HK-2 (cell line): ENCODE measurements at regions not wholly inside any gene's neighbourhood (a gene's known extent, or its start where the extent isn't known, plus 50 kb on each side); places are given as distances from the start of the nearest gene placed in this dataset.
"Not testable (repeated sequence)": the region's sequence is repeated elsewhere in the genome, so short reads cannot be mapped to it uniquely, and the experiment has no call there.

Experiments used
- DNase-seq: peaks from one replicate; pipeline ENCODE4 v3.0.0-alpha.2; 2018; ENCODE audit not compliant: unreplicated experiment

DNA sequence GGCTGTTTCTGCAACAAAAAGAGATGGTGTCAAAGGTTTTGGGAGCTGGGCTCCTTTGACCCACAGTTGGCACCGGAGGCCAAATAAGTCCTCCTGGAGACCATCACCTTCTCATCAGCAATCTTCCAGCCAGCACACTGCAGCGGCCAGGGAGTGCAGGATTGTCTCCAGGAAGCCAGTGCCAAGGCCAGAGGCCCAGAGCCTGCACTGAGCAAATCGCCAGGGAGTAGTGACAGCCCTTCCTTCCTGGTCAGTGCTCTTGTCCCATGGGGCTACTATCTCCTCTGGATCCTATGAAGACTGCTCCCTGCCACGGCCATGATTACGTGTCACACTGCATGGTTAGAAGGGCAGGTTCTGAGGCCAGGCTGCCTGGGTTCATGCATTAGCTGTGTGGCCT, 134.3 kb upstream of the CRHR1 start:
- no peak for DNase-seq

DNA sequence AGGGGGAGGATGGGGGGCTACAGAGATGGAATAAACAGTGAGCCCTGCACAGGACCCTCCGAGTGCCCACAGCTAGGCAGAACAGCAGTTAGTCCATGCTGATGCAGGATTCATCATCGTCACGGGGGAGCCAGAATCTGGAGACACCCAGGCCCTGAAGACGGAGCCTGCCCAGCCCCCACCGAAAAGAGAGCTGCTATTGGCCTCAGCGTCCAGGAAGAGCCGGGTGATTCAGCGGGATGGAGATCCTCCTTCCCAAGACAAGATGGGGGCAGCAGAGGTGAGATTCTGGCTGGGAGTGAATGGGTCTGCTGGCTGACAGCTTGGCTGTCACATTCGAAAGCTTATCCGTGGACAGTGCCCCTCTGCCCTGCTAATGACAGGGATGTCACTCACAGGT, 133.6 kb upstream of the CRHR1 start:
- DNase-seq = no peak

DNA sequence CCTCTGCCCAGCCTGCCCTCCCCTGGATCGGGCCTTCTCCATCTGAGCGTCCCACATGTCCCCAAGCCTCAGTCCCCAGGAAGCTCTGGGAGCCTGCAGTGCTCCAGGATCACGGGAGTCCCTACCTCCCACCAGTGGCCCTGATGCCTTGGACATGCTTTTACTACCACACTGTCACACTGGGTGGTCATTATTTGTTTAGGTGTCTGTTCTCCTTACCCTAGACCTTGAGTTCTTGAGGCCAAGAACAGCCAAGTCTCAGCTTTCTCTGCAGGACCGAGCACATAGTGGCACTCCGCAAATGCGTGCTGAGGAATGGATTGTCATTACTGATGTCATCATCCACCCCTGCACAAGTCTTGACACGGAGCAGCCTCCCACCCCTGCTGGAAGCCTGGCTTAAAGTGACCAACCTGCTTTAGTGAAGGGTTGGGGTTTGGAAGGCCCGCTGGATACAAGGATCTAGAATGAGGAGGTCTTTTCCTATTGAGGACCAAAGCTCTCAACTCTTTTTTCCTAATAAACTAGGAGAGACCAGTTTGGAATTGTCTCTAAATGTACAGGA, 132.9 kb upstream of the CRHR1 start:
- no peak for DNase-seq

DNA sequence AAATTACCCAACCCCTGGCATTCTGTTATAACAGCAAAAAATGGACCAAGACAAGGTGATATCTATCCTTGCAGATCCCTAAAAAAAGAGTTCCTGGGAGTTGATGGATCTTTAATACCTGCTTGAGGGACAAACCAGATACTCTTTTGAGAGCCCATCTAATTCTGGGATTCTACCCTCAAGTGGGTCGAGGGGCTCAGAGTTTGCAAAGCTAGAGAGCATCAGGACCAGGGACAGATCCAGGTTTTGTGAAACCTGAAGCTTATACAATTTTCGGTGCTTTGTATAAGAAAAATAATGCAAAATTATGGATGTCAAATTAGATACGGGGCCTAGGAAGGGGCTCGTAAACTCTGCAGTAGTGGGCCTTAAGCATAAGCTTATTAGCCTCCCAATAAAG, 130.5 kb upstream of the CRHR1 start:
- DNase-seq = no peak

DNA sequence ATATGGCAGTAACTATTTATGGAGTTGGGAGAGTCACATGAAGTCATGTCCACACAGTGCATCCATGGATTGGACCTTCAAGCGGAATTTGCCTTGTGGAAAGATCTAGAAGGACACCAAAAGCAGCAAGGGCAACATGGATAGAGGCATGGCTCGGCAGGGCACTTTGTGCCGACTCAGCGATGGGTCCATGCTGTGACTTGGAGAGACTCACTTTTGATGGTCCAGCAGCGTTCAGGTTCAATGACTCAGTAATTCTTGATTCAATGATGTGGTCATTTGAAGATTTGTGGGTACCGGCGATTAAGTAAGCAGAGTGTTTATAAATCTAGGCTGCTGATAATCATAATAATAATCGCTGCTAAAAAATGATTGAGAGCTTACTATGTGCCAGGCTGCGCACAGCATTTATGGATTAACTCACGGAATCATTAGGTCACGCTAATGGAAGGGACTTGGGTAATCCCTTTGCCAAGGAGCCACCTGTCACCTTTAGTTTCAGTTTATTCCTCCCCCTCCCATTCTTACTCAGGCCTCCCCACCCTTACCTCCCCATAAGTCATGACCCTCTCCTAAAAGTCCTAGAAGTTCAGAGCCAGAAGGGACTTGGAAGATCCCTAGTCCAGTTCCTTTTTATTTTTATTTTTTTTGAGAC, 127.5 kb upstream of the CRHR1 start:
- DNase-seq = no peak

DNA sequence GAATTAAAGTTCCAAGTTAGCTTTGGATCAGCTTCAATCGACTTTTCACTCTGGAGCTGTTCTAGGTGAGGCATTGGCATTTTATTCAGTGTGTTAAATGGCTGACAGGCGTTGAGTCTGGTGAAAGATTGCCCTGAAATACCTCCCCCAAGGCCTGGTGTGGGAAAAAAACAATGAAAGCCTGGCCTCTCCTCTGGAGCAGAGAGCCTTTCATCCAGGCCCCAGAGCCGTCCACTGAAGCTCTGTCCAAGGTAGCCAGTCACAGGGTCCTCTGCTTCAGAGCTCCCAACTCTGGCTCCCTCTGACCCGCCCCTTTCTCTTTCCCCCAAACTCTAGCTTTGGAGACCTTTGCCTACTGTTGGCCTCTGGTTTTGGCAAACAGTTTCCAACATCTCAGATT, 123.6 kb upstream of the CRHR1 start:
- no peak for DNase-seq

DNA sequence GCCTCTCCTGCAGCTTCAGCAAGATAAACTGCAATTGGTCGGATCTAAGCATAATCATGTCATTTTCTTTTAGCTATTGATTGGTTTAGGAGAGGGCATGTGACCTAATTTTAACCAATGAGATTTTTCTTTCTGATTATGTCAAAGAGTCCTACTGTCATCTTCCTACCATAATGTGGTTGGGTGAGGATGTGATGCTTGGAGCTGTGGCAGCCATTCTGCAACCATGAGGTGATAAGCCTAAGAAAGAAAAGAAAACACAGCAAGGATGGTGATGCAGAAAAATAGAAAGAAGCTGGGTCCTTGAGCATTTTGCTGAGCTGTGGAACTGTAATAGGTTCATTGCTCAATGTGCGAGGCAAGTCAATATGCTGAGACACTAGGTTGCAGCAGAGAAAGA, 121.7 kb upstream of the CRHR1 start:
- no peak for DNase-seq

DNA sequence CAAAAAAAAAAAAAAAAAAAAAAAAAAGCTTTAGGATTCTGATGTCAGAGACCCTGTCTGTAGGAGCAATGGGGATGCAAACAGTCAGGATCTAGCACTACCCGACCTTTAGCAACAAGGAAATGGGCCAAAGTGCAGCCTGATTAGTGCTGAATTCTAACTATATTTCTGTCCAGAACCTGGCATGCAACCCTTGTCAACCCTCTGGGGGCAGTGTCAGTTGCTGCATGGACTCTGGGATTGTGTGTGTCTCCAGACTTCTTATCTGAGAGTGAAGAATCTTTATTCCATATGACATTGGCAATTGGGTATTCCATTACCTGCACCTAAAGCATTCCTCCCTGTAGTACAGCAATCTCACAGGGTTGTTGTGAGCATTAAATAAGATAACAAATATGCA, 120.3 kb upstream of the CRHR1 start:
- DNase-seq = no peak

DNA sequence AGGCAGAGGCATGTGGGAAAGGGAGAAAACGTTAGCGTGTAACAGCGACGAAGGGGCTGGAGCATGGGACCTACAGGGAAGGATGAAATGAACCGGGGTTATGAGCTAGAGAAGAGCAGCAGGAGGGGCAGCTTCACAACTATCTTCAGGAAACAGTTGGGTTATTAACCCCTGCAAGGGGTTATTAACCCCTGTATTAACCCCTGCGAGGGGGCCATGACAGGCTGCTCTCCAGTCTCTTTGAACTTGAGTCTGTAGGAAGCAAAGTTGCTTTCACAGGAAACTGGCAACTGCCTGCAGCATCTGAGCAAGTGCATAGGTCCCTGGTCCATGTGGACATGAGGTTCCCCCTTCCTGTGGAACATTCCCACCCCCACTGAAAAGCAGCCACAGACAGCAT, 119.2 kb upstream of the CRHR1 start:
- no peak for DNase-seq

DNA sequence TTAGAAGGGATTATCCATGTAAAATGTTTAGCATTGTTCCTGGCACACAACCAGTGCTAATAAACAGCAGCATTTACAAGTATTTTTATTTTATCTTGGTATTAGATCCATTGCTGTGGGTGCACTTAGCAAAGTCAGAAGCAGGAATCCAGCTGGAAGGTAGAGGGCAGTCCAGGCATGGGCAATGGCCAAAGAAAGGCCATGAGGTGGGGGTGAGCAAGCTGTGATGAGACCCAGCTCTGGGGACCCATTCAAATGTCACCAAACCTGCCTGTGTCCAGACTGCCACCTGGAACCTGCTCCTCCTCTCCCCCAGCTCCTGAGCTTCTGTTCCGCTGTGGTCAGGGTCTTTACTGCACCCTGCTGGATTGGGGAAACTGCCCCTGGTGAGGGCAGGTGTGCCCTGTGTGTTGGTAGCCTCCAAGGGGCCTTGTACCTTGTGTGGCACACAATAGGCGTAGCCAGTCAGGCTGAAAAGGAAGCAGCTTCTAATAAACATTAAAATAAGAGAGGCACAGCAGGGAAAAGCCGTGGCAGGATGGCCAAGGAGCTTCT, 118.0 kb upstream of the CRHR1 start:
- DNase-seq = no peak

DNA sequence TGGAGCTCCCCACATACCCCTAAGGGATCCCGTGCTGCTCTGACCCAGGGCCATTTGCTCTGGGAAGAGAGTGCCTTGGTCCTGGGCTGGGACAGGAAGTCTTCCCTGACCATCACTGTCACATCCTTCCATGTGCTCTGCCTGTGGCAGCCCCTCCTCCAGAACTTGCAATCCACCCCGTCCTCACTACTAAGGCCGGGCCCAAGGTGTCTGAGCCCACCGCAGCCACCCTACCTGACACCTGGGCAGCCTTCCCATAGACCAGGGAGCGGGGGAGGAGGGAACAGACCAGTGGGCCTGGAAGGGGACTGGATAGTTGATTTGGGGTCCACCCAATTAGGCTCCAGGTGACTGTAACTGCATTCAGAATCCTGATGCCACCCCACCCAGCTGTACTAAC, 117.5 kb upstream of the CRHR1 start:
- DNase-seq = no peak

DNA sequence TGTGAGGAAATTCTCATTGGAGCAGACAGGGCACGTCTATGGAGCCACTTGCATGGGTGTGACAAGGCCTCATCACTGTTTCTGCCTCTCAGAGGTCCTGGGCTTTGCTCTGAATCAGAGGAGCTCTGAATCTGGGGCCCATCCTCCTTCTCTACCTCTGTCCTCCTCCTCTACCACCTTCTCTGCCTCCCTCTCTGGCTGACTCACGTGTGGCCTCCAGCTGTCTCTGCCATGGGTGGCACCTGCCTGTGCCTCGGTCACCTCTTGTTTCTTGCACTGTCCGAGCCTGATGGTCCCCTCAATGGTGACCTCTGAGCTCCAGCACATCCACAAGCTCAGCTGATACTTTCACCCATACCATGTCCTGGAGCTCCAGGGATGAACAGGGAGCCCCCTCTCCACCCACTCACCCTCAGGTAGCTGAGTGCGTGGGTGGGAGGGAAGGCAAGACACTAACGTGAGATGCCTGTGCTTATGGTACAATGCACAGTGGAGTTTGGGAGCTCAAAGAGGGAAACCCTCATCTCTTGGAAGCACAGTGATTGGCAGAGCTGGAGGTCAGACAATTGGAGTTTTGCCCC, 116.4 kb upstream of the CRHR1 start:
- no peak for DNase-seq

DNA sequence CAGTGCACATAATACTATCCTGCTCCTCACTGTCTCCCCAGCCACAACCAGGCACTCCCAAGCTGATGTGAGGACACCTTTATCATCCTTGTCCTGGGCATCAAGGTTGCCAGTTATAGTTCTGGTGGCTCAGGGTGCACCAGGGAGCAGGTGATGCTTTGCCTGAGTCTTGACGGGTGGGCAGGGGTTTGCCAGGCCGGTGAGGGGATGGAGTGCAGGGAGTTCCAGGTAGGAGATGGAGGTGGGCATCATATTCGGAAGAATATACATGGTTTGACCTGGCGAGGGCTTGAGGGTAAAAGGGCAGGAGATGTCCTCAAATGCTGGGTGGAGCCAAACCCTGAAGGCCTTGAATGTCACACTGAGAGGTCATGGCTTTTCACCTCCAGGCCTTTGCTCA, 115.8 kb upstream of the CRHR1 start:
- DNase-seq = no peak

DNA sequence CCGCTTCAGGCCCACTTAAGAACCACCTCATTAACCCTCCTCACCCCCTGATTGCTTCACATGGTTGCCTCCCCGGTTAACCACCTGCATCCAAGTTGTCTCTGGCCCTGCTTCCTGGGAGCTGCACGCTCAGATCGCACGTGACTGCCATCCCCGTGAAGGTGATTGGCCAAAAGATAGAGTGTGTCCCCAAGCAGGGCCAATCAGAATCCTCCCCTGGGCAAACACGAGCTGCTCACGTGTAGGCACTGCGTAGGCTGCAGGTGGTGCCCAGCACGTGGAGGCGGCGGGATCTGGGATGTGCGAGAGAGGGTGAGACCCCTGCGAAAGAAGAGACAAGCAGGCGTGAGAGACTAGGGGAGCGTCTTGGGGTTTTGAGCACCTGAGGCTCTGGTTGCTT, 111.8 kb upstream of the CRHR1 start:
- DNase-seq = no peak

DNA sequence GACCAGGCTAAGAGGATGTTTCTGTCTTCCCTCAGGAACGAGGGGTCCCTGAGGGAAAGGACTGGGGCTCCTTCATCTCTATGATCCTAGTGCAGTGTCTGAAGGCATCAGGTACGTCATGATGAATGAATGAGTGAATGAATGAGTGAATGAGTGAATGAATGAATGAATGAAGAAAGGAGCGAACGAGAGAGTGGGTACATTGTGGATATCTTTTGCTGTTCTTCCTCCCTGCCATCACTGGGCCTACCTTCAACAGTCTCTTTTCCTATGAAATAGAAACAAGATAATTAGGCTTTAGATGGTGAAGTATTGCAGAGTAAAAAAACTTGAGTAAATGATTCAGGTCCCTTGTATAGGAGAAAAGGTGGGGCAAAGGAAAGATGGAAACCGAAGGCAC, 111.3 kb upstream of the CRHR1 start:
- DNase-seq = no peak

DNA sequence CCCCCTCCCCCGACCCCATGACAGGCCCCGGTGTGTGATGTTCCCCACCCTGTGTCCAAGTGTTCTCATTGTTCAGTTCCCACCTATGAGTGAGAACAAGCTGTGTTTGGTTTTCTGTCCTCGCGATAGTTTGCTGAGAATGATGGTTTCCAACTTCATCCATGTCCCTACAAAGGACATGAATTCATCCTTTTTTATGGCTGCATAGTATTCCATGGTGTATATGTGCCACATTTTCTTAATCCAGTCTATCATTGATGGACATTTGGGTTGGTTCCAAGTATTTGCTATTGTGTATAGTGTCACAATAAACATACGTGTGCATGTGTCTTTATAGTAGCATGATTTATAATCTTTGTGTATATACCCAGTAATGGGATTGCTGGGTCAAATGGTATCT, 110.4 kb upstream of the CRHR1 start:
- DNase-seq = not testable (repeated sequence)

DNA sequence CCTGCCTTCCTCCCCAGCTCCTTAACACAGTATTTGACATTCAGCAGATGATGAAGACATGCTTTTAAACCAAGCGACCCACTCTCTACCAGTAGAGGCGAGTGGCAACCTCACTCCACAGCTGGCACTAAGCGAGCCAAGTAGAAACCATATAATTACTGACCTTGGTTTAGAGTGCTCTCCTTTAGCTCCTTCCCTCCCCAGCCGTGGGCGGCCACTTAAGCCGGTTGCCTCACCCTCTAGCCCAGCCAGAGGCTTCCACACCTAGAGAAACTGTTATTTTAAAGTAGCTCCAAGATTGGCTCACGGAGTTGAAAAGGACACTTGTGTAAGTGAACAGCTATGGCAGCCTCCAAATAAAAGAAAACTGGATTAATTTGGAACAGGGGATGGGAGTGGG, 109.1 kb upstream of the CRHR1 start:
- DNase-seq = no peak

DNA sequence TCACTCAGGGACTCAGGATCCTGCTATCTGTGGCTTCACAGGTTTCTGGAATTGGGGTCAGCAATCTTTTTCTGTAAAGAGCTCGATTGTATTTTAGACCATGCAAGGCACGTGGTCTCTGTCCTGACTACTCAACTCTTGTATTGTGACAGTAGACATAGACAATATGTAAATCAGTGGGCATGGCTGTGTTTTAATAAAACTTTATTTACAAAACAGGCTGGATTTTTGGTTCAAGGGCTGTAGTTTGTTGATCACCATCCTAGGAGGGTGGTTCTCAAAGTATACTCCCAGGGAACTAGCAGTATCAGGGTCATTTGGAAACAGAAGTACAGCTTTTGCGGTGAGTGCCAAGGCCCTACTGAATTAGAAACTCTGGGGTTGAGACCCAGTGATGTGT, 108.2 kb upstream of the CRHR1 start:
- DNase-seq = no peak

DNA sequence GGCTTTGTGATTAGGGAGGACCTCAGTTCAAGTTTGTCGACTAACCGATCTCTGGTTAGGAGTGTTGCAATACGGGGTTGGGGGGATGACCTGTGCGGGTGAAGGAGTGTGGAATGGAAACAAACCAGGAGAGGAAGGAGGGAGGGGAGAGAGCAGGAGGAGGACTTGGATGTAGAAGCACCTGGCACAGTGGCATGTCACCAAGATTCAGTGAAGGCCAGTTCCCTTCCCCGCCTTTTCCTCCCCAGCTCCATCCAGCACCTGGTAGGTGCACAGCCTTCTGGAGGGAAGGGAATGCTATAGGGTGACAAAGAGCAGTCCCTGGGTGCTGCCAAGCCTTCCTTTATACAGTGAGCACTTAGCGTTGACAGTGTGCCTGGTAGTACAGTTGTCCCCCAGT, 107.4 kb upstream of the CRHR1 start:
- DNase-seq = no peak

DNA sequence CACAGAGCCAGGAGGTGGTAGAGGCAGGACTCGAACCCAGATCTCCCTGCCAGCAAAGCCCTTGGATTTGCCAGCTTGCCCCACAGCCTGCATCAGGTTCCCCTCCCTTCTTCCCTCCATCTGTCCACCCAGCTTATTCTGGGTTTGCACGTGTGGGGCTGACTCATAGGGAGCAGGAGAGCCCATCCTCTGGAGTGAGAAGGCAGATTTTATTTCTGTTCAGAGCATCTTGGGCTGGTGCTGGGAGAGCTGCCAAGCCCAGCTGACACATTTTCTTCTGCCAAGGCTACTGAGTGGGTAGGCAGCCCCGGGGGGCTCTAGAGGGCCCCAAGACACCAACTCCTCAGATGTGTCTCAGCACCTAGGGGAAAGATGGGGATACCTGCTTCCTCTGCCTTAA, 106.3 kb upstream of the CRHR1 start:
- DNase-seq = peak; percentile 4

DNA sequence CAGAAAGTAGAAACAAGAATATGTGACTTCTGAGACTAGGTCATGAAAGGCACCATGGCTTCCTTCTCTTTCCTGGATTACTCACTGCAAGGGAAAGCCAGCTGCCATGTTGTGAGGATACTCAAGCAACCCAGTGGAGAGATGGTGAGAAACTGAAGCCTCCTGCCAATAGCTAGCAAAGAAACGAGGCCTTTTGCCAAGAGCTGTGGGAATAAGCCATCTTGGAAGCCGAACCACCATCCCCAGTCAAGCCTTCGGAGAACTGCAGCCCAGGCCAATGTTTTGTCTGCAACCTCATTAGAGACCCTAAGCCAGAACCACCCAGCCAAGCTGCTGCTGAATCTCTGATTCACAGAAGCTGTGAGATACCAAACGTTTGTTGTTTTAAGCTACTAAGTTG, 104.7 kb upstream of the CRHR1 start:
- no peak for DNase-seq

DNA sequence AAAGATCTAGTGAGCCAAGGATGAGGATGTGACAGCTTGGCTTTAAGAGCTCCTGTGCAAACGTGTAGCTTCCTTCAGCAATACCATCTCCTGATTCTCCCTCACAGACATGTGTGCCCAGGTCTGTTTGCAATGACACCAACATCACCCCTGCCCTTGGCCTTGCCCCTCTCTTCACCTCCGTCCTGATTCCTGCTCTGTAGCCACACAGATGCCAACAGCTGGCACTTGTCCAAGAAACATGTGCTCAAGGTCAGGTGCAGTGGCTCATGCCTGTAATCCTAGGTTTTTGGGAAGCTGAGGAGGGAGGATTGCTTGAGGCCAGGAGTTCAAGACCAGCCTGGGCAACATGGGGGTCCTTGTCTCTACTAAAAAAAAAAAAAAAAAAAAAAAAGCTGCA, 103.8 kb upstream of the CRHR1 start:
- no peak for DNase-seq

DNA sequence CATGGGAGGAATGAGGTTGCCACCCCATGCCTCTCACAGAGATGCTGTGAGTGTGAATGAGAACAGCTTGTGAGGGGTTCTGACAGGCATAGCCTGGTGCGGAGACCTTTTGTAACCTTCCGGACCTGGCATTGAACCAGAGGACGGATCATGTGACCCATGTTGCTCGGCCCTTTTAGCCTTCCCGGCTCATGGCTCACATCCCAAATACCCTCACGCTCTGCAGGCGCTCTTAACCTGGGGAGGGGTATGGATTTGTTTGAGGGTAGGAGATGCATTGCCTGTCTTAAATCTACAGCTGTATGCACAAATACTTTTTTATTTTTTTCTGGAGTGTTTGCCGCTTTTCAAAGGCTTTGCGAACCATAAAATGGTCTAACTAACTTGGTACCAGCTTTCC, 102.4 kb upstream of the CRHR1 start:
- no peak for DNase-seq

DNA sequence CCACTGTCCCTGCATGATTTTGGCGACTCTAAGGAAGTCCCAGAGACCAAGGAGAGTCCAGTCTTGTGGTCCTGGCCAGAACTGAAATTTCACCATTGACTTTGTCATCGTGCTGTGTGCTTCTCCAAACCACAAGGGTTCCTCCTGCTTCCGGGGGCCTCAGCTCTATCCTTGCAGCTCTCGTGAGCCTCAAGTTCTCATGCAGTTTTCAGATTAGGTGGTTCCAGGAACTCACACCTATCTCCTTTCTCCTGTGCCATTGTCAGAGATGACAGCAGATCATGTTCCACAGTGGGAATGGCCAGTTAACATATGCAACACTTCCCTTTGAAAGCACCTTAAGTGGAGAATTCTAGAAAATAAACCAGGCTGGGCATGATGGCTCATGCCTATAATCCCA, 97.9 kb upstream of the CRHR1 start:
- DNase-seq = no peak
